AG09309 (cell line): ENCODE measurements at regions not wholly inside any gene's neighbourhood (a gene's known extent, or its start where the extent isn't known, plus 50 kb on each side); places are given as distances from the start of the nearest gene placed in this dataset.

ENCODE experiments used
- DNase-seq: peaks from one replicate; pipeline ENCODE4 v3.0.0-alpha.2; 2010; ENCODE audit warnings: low read depth
- H3K4me3 ChIP-seq: 2 replicates; pipeline ENCODE4 v1.5.1; 2011; ENCODE audit warnings: mild to moderate bottlenecking, low read depth, low read length, moderate library complexity; ENCODE audit not compliant: control insufficient read depth
- CTCF ChIP-seq: IDR thresholded peaks from 2 replicates; pipeline ENCODE4 v1.5.1; 2011; ENCODE audit warnings: mild to moderate bottlenecking, low read depth, low read length, inconsistent platforms; ENCODE audit not compliant: insufficient read depth, control insufficient read depth; ENCODE audit errors: missing control alignments

- H3K4me3 ChIP-seq = no peak overlapping the region
- no peak for TF ChIP-seq CTCF
These were observed 240.1 kb upstream of the IGF1R start for GRCh38 chr15:98408231-98408630.

GRCh38 chr15:98410328-98410727, 238.0 kb upstream of the IGF1R start:
- no peak overlapping the region for H3K4me3 ChIP-seq
- no peak for DNase-seq
- TF ChIP-seq CTCF = no peak

More at GRCh38 chr15:98408231-98408630, 240.1 kb upstream of the IGF1R start:
- DNase-seq = no peak

GRCh38 chr15:98412852-98413251, 235.5 kb upstream of the IGF1R start:
- H3K4me3 ChIP-seq = no peak overlapping the region
- no peak for DNase-seq
- TF ChIP-seq CTCF = no peak

- no peak for DNase-seq
- no peak overlapping the region for H3K4me3 ChIP-seq
- TF ChIP-seq CTCF = no peak
These were observed 234.3 kb upstream of the IGF1R start for GRCh38 chr15:98413933-98414546.

- no peak for TF ChIP-seq CTCF
- H3K4me3 ChIP-seq = no peak overlapping the region
- DNase-seq = no peak
These were observed 232.0 kb upstream of the IGF1R start for GRCh38 chr15:98416222-98416855.

GRCh38 chr15:98417346-98417745, 231.0 kb upstream of the IGF1R start:
- no peak for DNase-seq
- no peak for TF ChIP-seq CTCF
- H3K4me3 ChIP-seq = no peak overlapping the region

GRCh38 chr15:98418122-98418521, 230.2 kb upstream of the IGF1R start:
- H3K4me3 ChIP-seq = no peak overlapping the region
- TF ChIP-seq CTCF = no peak
- no peak for DNase-seq
